HG03575 (cell line): ENCODE measurements at regions not wholly inside any gene's neighbourhood (a gene's known extent, or its start where the extent isn't known, plus 50 kb on each side); places are given as distances from the start of the nearest gene placed in this dataset.
"Not testable (repeated sequence)": the region's sequence is repeated elsewhere in the genome, so short reads cannot be mapped to it uniquely, and the experiment has no call there.

ENCODE experiments used
- ATAC-seq: cut with Tn5 transposase; IDR thresholded peaks from one replicate; pipeline ENCODE4 v1.9.1; 2021; ENCODE audit not compliant: unreplicated experiment, insufficient number of reproducible peaks, low FRiP score; ENCODE audit errors: extremely low read depth

DNA sequence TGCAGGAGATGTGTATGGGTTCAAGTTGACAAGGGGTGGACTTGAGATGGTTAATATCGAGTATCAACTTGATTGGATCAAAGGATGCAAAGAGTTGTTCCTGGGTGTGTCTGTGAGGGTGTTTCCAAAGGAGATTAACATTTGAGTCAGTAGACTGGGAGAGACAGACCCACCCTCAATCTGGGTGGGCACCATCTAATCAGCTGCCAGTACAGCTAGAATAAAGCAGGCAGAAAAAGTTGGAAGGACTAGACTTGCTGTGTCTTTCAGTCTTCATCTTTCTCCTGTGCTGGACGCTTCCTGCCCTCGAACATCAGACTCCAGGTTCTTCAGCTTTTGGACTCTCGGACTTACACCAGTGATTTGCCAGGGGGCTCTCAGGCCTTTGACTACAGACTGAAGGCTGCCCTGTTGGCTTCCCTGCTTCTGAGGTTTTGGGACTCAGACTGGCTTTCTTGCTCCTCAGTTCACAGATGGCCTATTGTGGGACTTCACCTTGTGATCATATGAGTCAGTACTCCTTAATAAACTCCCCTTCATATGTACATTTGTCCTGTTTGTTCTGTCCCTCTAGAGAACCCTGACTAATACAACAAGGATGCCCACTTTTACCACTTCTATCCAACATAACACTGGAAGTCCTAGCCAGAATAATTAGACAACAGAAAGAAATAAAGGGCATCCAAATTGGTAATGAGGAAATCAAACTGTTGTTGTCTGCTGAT is 62.7 kb upstream of the KRAS start:
- ATAC-seq, result not testable (repeated sequence)

DNA sequence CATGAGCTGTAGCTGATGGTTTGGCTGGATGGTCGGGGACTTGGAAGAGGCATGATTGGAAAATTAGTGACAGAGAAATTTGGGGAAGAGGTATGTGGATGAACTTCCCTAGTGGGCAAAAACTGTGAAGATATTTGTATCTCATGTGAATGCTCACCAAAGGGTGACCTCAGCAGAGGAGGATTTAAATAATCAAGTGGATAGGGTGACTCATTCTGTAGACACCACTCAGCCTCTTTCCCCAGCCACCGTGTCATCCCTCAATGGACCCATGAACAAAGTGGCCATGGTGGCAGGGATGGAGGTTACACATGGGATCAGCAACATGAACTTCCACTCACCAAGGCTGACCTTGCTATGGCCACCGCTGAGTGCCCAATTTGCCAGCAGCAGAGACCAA is 60.8 kb upstream of the KRAS start:
- ATAC-seq, result no peak

DNA sequence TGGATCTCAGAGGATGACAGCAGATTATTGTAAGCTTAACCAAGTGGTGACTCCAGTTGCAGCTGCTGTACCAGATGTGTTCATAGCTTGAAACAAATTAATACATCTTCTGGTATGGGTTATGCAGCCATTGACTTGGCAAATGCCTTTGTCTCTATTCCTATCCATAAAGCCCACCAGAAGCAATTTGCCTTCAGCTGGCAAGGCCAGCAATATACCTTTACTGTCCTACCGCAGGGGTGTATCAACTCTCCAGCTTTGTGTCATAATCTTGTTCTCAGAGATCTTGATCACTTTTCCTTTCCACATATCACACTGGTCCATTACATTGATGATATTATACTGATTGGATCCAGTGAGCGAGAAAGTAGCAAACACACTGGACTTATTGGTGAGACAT is 59.3 kb upstream of the KRAS start:
- ATAC-seq, result not testable (repeated sequence)

DNA sequence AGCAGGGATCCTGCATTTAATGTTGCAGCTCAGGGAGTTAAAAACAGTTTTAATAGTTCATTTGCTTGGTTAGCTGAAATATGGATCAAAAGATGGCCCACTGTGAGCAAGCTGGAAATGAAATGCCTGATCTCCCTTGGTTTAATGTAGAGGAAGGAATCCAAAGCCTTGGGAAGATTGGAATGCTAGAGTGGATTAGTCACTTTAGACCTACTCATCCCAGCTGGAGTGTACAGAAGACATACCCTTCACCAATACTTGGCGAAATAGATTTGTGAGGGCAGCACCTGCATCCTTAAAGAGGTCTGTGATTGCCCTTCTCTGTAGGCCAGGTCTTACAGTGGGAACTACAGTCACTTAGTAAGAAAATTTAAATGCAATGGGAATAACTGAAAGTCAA is 58.0 kb upstream of the KRAS start:
- no peak for ATAC-seq

DNA sequence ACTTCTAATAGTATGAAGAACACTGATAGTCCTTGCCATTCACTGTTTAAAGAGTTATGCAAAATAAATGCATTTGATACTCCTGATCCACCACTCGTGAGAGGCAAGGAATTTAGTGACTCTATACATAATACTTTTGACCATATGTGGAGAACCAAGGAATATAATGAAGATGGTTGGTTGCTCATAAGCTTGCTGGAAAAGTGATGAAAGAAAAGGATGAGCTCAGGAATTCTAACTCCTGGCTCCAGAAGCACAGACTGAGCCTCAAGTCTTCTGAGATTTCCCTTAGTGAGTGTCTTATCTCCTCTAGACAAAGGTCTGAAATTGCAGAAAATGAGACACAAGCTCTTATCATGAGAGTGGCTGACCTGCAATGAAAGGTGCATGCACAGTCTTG is 57.1 kb upstream of the KRAS start:
- no peak for ATAC-seq

DNA sequence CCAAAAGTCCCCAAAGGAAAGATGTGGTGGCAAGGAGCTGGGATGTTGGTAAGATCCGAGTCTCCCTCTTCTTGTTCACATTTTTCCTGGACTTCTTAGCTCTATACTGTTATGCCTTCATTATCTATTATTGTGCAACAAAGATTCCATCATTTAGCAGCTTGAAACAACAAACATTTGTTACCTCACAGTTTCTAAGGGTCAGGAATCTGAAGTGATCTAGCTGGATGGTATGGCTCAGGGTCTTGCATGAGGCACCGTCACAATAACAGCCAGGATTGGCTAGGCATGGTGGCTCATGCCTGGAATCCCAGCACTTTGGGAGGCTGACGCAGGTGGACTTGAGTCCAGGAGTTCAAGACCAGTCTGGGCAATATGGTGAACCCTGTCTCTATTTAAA is 51.1 kb upstream of the KRAS start:
- ATAC-seq, result no peak
